ENCODE measurements at regions not wholly inside any gene's neighbourhood (a gene's known extent, or its start where the extent isn't known, plus 50 kb on each side); places are given as distances from the start of the nearest gene placed in this dataset.

DNA sequence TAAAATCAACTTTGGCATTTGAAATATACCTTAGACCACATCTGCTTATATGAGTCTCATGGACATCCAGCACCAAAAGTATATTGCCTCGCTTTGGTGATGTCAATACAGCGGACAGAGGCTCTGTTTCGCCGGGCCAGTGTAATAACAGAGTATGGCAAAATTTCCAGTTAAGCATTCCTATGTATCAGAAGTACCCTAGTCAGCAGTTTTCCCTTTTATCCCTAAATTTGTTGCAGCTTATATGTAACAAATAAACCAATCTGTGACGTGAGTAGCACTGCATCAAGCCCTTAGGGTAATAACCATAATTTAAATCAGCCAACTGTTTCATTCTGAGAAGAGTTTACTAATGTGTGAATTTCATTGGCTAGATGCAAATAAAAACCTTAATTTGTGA, 585.5 kb upstream of the ADGRB3 start:
- POLR2A ChIA-PET (ENCODE audit: low non-redundant PET) = no interaction called here

DNA sequence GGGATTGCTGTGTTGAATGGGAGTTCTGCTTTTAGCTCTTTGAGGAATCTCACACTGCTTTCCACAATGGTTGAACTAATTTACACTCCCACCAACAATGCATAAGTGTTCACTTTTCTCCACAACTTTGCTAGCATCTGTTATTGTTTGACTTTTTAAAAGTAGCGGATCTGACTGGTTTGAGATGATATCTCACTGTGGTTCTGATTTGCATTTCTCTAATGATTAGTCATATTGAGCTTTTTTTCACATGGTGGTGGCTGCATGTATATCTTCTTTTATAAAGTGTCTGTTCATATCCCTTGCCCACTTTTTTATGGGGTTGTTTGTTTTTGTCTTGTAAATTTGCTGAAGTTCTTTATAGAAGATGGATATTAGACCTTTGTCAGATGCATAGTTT, 588.3 kb upstream of the ADGRB3 start:
- POLR2A ChIA-PET (ENCODE audit: low non-redundant PET) = no interaction called here
- intact Hi-C loops (cut with micrococcal nuclease; ENCODE audit: unreplicated experiment) = no loop called here
- no TSS peak for BruUV-seq (replicated peaks)
- H3K4me3 ChIP-seq (ENCODE audit: low read depth, low read length, poor library complexity, severe bottlenecking) = no peak overlapping the region
- H3K27me3 ChIP-seq (replicated peaks; ENCODE audit: insufficient read depth, low read depth, low read length, poor library complexity) = no peaks in the 10 kb centered on the region
- CTCF ChIA-PET = no interaction called here
- H3K9me3 ChIP-seq (ENCODE audit: low read depth, low read length, poor library complexity, severe bottlenecking) = no peaks in the 10 kb centered on the region
- no peaks in the 10 kb centered on the region for H3K36me3 ChIP-seq (ENCODE audit: insufficient read depth, low read length, poor library complexity, severe bottlenecking)
- no peak overlapping the region for H3K27ac ChIP-seq (ENCODE audit: low read depth, low read length, poor library complexity, severe bottlenecking)
- DNase-seq (ENCODE audit: low spot score) = no peak
- TF ChIP-seq, protein P1, sequence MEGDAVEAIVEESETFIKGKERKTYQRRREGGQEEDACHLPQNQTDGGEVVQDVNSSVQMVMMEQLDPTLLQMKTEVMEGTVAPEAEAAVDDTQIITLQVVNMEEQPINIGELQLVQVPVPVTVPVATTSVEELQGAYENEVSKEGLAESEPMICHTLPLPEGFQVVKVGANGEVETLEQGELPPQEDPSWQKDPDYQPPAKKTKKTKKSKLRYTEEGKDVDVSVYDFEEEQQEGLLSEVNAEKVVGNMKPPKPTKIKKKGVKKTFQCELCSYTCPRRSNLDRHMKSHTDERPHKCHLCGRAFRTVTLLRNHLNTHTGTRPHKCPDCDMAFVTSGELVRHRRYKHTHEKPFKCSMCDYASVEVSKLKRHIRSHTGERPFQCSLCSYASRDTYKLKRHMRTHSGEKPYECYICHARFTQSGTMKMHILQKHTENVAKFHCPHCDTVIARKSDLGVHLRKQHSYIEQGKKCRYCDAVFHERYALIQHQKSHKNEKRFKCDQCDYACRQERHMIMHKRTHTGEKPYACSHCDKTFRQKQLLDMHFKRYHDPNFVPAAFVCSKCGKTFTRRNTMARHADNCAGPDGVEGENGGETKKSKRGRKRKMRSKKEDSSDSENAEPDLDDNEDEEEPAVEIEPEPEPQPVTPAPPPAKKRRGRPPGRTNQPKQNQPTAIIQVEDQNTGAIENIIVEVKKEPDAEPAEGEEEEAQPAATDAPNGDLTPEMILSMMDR (conservative IDR thresholded peaks at IDR 0.05; ENCODE audit: low read depth, low read length) = no peak
- no peak for TF ChIP-seq EZH2 (IDR thresholded peaks at IDR 0.05; ENCODE audit: borderline replicate concordance, low read depth, low read length, poor library complexity, severe bottlenecking)
- no peaks in the 10 kb centered on the region for H3K4me1 ChIP-seq (ENCODE audit: insufficient read depth, low read length, poor library complexity, severe bottlenecking)

More for the DNA sequence above, 585.5 kb upstream of the ADGRB3 start:
- no peak overlapping the region for H3K4me3 ChIP-seq (ENCODE audit: low read depth, low read length, poor library complexity, severe bottlenecking)
- no peaks in the 10 kb centered on the region for H3K36me3 ChIP-seq (ENCODE audit: insufficient read depth, low read length, poor library complexity, severe bottlenecking)
- H3K9me3 ChIP-seq (ENCODE audit: low read depth, low read length, poor library complexity, severe bottlenecking) = no peaks in the 10 kb centered on the region
- intact Hi-C loops (cut with micrococcal nuclease; ENCODE audit: unreplicated experiment) = no loop called here
- H3K4me1 ChIP-seq (ENCODE audit: insufficient read depth, low read length, poor library complexity, severe bottlenecking) = no peaks in the 10 kb centered on the region
- no TSS peak for BruUV-seq (replicated peaks)
- DNase-seq (ENCODE audit: low spot score) = no peak
- CTCF ChIA-PET = no interaction called here
- TF ChIP-seq EZH2 (IDR thresholded peaks at IDR 0.05; ENCODE audit: borderline replicate concordance, low read depth, low read length, poor library complexity, severe bottlenecking) = no peak
- TF ChIP-seq, protein P1 (conservative IDR thresholded peaks at IDR 0.05; ENCODE audit: low read depth, low read length) = no peak
- H3K27ac ChIP-seq (ENCODE audit: low read depth, low read length, poor library complexity, severe bottlenecking) = no peak overlapping the region
- no peaks in the 10 kb centered on the region for H3K27me3 ChIP-seq (replicated peaks; ENCODE audit: insufficient read depth, low read depth, low read length, poor library complexity)

DNA sequence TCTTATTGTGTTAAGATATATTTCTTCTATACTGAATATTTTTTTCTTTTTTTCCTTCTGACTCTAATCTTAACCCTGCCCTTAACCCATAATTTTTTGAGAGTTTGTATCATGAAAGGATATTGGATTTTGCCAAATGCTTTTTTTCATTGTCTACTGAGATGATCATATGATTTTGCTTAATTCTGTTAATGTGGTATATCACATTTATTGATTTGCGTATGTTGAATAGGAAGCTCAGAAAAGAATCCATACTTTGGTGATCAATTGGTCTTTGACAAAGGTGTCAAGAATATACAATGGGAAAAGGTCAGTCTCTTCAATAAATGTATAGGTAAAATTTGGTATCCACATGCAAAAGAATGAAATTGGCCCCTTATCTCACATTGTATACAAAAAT, 588.8 kb upstream of the ADGRB3 start:
- Histone ChIP-seq H3K27ac (ENCODE audit: low read depth, low read length, poor library complexity, severe bottlenecking) (no peak overlapping the region), H3K4me3 (ENCODE audit: low read depth, low read length, poor library complexity, severe bottlenecking) (no peak overlapping the region), H3K27me3 (replicated peaks; ENCODE audit: insufficient read depth, low read depth, low read length, poor library complexity) (no peaks in the 10 kb centered on the region), H3K36me3 (ENCODE audit: insufficient read depth, low read length, poor library complexity, severe bottlenecking) (no peaks in the 10 kb centered on the region), H3K9me3 (ENCODE audit: low read depth, low read length, poor library complexity, severe bottlenecking) (no peaks in the 10 kb centered on the region), H3K4me1 (ENCODE audit: insufficient read depth, low read length, poor library complexity, severe bottlenecking) (no peaks in the 10 kb centered on the region)
- intact Hi-C loops (cut with micrococcal nuclease; ENCODE audit: unreplicated experiment) = no loop called here
- TF ChIP-seq, protein P1 (conservative IDR thresholded peaks at IDR 0.05; ENCODE audit: low read depth, low read length) = no peak
- TF ChIP-seq EZH2 (IDR thresholded peaks at IDR 0.05; ENCODE audit: borderline replicate concordance, low read depth, low read length, poor library complexity, severe bottlenecking) = no peak
- no peak for DNase-seq (ENCODE audit: low spot score)
- no TSS peak for BruUV-seq (replicated peaks)
- ChIA-PET POLR2A (ENCODE audit: low non-redundant PET) (no interaction called here), CTCF (no interaction called here)

All from A673 (cell line).